Occipital lobe (tissue), 1 donor: ENCODE measurements at regions not wholly inside any gene's neighbourhood (a gene's known extent, or its start where the extent isn't known, plus 50 kb on each side); places are given as distances from the start of the nearest gene placed in this dataset.

Experiments
- DNase-seq: peaks from one replicate; lab custom pipeline; 2025; lab: John Stamatoyannopoulos, UW

GRCh38 chr1:79663916-79664315, 657.4 kb upstream of the ADGRL4 start:
- DNase-seq = no peak

GRCh38 chr1:79662596-79662995, 656.1 kb upstream of the ADGRL4 start:
- no peak for DNase-seq

GRCh38 chr1:79660129-79660528, 653.6 kb upstream of the ADGRL4 start:
- DNase-seq = no peak

- no peak for DNase-seq
Observed at GRCh38 chr1:79657951-79658658, 651.6 kb upstream of the ADGRL4 start.

- DNase-seq = no peak
Observed at GRCh38 chr1:79655876-79656275, 649.3 kb upstream of the ADGRL4 start.

- DNase-seq = no peak
Observed at GRCh38 chr1:79652426-79652825, 645.9 kb upstream of the ADGRL4 start.

GRCh38 chr1:79648126-79648525, 641.6 kb upstream of the ADGRL4 start:
- no peak for DNase-seq

GRCh38 chr1:79646880-79647279, 640.4 kb upstream of the ADGRL4 start:
- DNase-seq = no peak

GRCh38 chr1:79638382-79638781, 631.9 kb upstream of the ADGRL4 start:
- no peak for DNase-seq

GRCh38 chr1:79633456-79633855, 626.9 kb upstream of the ADGRL4 start:
- DNase-seq = no peak

GRCh38 chr1:79629414-79629813, 622.9 kb upstream of the ADGRL4 start:
- DNase-seq = no peak

- no peak for DNase-seq
Observed at GRCh38 chr1:79617777-79618176, 611.2 kb upstream of the ADGRL4 start.

- no peak for DNase-seq
Observed at GRCh38 chr1:79614762-79615161, 608.2 kb upstream of the ADGRL4 start.

- no peak for DNase-seq
Observed at GRCh38 chr1:79614106-79614505, 607.6 kb upstream of the ADGRL4 start.

GRCh38 chr1:79613046-79613445, 606.5 kb upstream of the ADGRL4 start:
- no peak for DNase-seq

- no peak for DNase-seq
Observed at GRCh38 chr1:79604490-79605198, 598.1 kb upstream of the ADGRL4 start.

- DNase-seq = no peak
Observed at GRCh38 chr1:79603843-79604242, 597.3 kb upstream of the ADGRL4 start.

GRCh38 chr1:79599257-79599656, 592.7 kb upstream of the ADGRL4 start:
- no peak for DNase-seq

GRCh38 chr1:79595931-79596330, 589.4 kb upstream of the ADGRL4 start:
- DNase-seq = no peak

- DNase-seq = no peak
Observed at GRCh38 chr1:79594121-79594698, 587.7 kb upstream of the ADGRL4 start.

GRCh38 chr1:79592707-79593106, 586.2 kb upstream of the ADGRL4 start:
- no peak for DNase-seq

- DNase-seq = no peak
Observed at GRCh38 chr1:79588719-79589118, 582.2 kb upstream of the ADGRL4 start.

- no peak for DNase-seq
Observed at GRCh38 chr1:79587229-79587628, 580.7 kb upstream of the ADGRL4 start.
